Putamen (tissue), 1 donor: ENCODE measurements at regions not wholly inside any gene's neighbourhood (a gene's known extent, or its start where the extent isn't known, plus 50 kb on each side); places are given as distances from the start of the nearest gene placed in this dataset.

Experiments used
- DNase-seq: peaks from one replicate; pipeline ENCODE4 v3.0.0-alpha.2; 2016; ENCODE audit warnings: low spot score

DNA sequence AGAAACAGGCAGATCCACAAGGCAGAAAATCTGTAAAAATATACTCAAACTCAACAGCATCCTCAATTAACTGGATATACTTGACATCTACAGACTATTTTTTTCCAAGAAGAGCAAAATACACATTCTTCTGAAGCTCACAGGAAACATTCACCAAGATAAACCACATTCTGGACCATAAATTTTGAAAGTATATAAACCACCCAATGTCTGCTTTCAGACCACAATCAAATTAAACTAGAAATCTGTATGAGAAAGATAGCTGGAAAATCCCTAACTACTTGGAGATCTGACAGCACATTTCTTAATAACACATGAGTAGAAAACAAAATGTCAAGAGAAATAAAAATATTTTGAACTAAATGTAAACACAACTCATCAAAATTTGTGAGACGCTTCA is 195.5 kb downstream of the ERMARD start:
- no peak for DNase-seq

- DNase-seq, result no peak
Observed at GRCh38 chr6:169945117-169945516, 193.7 kb downstream of the ERMARD start.

DNA sequence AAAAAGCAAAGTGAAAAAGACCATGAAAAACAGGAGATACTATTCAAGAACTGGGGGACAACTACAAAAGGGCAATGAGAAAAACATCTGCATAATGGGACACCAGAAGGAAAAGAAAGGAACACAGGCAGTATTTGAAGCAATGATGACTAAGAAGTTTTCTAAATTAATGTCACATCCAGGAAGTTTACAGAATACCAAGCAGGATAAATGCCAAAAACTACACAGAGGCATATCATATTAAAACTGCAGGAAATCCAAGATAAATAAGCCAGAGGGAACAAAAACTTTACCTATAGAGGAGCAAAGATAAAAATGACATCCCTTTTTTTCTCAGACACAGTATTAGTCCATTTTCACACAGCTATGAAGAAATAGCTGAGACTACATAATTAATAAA is 193.0 kb downstream of the ERMARD start:
- DNase-seq, result no peak

DNA sequence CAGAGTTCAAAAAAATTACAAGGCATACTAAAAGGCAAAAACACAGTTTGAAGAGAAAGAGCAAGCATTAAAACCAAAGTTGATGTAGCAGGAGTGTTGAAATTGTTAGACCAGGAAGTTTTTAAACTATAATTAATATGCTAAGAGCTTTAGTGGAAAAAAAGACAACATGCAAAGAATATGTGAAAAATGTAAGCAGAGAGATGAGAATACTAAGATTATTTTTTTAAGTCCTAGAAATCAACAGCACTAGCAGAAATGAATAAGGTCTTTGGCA is 192.6 kb downstream of the ERMARD start:
- no peak for DNase-seq

DNA sequence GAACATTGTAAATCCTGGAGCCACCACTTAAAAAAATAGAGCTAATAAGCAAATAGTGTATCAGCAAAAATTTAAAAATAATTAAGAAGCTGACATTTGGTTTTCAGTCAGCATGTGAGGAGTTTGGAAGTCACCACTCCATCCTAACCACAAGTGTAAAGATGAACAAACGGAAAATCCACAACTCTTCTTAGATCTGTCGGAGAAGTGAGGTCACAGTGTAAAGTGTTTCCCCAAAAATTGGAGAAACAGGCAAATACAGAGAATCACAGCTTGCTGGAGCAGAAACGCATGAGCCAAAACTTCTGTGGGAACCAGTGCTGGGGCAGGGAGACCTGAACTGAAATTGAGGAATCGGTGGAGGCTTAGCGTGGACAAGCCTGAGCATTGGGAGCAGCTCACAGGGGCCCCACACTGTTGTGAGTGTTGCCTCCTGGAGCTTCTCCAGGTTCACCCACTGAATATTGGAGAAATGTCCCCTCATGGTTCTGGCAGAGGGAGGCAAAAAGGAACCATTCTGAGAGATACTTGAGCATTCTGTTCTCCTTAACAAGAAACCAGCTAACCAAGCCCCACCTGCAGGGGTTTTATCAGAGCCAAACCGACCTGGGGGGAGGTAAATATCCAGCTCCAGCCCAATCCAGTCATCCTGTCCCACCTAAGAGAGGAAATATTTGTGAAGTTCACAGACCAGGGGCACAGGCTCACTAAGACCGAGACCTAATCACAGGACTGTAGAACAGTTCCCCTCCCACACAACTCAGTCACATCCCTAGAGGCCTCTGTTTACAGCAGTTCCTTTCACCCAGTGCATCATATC is 192.0 kb downstream of the ERMARD start:
- no peak for DNase-seq

GRCh38 chr6:169942173-169942572 is 190.8 kb downstream of the ERMARD start:
- DNase-seq, result no peak

GRCh38 chr6:169940481-169941271 is 189.3 kb downstream of the ERMARD start:
- no peak for DNase-seq

DNA sequence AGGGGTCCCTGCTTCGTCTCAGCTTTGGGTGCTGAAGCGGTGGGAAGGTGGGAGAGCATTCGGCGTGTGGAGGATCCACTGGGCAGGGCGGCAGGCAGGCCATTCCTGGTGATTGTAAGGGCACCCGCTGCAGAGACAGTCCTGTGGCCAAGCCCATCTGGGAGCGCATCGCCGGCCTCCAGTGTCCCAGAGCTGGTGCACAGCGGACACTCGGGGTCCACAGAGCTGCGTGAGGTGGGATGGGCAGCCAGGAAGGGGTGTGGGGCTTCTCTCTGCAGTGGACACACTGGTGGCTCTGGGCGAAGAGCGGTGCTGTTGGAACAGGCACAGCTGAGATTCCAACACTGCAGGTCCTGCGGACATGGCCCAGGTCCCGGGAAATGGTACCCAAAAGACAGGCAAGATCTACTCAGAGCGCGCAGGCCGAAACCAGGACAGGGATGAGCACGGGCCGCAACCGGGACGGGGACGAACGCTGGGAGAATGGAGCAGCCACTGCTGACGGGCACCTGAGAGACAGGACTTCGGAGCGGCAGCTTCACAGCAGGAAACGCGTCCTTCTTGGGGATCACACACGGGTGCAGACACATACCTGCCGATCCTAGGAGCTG is 188.2 kb downstream of the ERMARD start:
- no peak for DNase-seq

- DNase-seq, result no peak
Observed at GRCh38 chr6:169938731-169939130, 187.3 kb downstream of the ERMARD start.

GRCh38 chr6:169938262-169938701 is 186.9 kb downstream of the ERMARD start:
- DNase-seq, result no peak

- DNase-seq, result no peak
Observed at GRCh38 chr6:169937389-169938261, 186.2 kb downstream of the ERMARD start.

DNA sequence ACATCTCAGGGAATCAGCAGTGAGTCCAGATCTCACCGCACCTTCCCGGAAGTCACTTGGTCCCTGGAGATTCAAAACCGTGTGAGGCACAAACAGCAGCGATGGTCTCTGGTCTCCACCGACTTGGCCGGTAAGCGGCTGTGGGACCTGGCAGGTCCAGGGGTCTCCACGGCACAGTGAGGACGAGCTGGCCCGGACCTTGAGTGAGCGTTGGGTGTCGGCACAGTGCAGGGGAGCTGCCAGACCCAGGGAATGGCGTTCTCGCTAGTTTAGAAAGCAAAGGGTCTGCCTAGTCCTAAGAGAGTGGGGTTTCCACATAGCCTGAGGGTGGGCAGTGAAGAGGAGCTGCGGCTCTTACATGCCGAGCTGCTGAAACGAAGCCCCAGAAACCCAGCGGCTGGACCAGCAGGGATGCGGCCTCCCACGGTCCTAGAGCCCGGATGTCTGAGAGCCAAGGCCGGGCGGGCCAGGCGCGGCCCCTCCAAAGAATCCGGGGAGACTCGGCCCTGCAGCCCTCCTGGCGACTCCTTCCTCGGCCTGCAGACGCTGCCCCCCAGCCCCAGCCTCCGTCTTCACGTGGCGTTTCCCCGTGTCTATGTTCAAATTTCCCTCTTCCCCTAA is 185.0 kb downstream of the ERMARD start:
- no peak for DNase-seq

DNA sequence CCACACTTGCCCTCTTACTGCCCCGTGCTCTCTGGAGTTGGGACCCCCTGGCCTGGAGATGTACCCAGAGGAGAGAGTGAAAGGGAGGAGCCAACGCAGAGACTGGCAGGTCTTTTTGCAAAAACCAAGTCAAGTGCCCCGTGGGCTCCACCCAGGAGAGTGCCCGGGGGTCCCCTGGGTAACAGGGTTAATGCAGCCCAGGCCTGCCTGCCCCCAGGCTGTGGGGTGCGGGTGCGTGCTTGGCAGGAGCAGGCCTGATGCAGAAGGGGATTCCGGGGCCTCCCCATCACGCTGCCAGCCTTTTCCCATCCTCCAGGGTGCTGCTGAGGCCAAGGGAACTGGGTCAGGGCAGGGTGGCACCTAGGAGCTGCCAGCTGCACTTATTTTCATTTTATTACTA is 184.4 kb downstream of the ERMARD start:
- DNase-seq, result no peak

- DNase-seq, result no peak
Observed at GRCh38 chr6:169935348-169935718, 183.9 kb downstream of the ERMARD start.

DNA sequence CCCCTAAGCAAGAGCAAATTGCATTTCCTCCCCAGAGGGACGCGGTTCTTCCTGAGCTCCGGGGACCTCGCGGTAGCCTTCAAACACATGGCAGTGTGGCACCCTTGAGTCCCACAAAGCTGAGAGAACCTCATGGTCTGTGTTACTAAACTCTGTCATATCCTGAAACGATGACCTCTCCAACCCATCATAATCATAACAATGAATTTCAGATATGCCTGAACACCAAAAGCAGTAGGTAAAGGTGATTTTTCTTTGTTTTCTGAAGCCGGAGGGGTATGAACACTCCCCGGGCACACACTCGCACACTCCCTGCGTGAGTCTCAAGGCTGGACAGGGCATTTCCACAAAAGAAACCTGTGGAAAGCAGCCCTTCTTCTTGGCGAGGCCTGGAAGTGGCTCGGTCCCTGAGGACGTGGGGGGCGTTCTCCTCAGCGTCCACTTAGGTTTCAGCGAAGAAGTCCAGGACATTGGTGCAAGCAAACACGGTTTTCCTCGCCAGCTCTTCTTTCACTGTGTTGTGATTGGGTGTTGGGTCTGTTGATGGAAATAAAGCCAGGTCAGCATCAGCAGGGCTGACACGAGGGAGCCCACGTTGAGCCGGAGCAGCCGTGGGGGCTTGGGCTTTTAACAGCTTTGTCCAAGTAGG is 183.4 kb downstream of the ERMARD start:
- no peak for DNase-seq

DNA sequence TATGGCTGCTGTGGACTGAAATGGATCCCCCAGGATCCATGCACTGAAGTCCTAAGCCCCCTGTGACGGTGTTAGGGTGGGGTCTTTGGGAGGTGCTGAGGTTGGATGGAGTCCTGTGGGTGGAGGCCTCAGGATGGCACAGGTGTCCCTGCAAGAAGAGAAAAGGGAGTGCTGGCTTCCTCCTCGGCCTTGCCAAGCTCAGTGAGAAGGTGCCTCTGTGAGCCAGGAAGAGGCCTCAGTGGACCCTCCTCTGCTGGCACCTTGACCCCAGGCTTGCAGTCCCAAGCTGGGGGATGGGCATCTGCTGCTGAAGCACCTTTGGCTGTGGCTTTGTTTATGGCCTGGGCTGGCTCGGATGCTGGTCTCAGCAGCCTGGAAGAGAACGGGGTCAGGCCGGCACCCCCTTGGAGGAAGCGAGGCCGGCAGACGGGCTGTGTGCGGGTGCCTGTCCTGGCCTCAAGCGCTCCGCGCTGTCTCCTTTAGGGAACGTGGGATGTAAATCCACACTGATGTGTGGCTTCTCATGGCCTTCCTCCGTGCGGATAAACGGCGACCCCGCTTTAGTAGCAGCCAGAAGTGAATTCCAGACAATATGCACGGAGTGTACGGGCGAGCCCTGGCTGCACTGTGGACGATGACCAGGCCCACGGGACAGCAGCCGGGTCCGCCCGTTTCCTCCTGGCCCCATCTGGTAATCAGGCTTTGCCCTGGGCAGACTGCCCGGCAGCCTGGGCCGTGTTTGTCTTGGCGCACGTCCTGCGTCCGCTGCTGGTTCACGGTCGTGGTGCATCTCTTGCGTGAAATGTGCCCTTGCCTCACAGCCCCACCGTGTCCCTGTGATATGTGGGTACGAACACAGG is 182.6 kb downstream of the ERMARD start:
- DNase-seq, result no peak

GRCh38 chr6:169933251-169933821 is 181.9 kb downstream of the ERMARD start:
- DNase-seq, result no peak

DNA sequence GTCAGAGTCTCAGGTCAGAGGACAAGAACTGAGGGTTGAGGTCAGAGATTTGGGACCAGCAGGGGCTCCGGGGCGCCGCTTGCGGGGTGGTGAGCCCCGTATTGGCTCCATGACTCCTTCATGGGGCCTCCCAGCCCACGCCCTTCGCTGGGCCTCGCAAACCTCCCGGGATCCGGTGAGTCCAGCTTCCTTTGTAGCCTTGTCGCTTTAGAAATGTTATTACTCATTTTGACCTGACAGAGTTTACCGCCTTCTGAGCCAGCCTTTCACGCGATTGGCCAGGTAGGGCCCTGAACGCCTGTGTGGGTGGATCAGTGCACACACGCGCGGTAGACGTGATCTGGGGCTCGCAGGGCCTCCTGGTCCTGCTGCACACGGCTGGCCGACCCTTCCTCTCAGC is 181.1 kb downstream of the ERMARD start:
- no peak for DNase-seq

DNA sequence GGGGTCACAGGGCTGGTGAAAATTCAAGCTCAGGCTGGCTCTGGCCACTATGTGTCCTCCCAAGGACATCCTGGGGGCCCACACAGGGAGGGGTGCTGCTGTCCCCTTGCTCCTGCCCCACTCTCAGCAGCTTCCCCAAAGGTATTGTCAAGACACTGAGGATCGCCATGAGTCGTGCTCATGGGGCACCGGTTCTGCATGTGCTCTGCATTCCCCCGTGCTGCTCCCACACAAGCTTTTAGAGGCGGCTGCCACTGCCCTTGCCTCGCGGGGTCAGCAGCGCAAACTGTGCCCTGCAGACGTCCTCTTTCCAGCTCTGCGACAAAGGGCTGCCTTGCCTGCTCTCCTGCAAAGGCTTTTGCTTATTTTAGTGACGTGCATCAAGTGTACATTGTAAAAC is 179.8 kb downstream of the ERMARD start:
- no peak for DNase-seq

DNA sequence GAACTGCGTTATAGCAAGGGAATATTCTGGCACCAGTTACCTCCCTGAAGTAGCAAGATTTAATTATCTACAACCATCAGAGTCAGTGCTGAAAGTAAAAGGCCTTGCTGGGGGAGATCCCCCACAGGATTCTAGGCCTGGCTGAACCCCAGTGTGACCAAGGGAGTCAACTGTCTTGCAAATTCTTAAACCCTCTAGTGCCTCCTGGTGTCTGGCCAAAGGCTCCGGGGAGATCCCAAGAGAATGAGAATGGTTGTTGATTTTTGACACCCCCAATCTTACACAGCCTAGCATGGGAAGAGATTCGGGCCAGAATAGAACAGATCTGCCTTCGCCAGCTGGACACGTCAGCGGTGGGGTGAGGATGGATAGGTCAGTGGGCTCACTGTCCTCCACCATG is 179.4 kb downstream of the ERMARD start:
- no peak for DNase-seq
